OCI-M2 (cell line): ENCODE measurements at regions not wholly inside any gene's neighbourhood (a gene's known extent, or its start where the extent isn't known, plus 50 kb on each side); places are given as distances from the start of the nearest gene placed in this dataset.
"Not testable (repeated sequence)": the region's sequence is repeated elsewhere in the genome, so short reads cannot be mapped to it uniquely, and the experiment has no call there.

Source experiments
- DNase-seq: peaks from one replicate; lab custom pipeline; 2025; ENCODE audit not compliant: unreplicated experiment; lab: John Stamatoyannopoulos, UW

- no peak for DNase-seq
Observed at GRCh38 chr7:83749495-83749894, 100.6 kb upstream of the SEMA3E start.

DNA sequence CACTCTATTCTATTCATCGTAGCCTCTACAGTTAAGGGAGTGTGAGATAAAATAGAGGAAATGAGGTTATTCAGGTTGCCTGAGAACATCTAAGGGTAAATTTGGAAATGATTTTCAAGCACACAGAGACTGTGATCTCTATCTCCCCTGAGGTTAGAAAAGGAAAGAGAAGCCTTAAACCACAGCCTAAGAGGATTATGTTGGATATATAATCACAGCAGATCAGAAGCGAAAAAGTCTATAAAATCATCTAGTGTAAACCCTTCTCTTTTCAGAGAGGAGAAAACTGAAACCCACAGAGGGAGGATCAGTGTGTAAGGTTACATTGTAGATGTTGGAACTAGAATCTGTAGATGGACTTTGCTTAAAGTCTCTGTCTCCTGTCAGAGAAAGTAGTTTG is 90.6 kb upstream of the SEMA3E start:
- no peak for DNase-seq

DNA sequence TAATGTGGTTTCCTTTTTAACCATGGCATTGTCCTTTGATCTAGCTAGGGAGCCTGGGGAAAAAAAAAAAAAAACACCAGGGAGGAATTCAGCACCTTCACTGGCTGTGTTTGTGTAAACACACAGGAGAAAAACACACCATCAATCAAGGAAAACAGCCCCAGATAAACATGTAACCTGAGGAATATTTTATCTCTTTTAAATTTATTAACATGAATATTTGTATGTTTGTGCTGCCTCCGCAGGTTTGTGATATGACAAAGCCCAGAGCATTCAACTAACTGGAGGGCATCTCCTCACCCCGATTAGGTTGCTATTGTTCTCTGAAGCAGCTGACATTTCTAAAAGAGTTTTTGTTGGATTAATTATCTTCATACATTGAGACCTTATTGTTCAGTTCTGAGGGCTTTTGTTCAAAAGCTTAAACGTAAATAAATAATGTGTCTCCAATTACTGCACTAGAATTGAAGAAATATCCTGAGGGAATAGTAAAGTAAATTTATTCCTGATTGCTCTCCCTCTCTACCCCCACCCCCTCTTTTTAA is 89.4 kb upstream of the SEMA3E start:
- no peak for DNase-seq

DNA sequence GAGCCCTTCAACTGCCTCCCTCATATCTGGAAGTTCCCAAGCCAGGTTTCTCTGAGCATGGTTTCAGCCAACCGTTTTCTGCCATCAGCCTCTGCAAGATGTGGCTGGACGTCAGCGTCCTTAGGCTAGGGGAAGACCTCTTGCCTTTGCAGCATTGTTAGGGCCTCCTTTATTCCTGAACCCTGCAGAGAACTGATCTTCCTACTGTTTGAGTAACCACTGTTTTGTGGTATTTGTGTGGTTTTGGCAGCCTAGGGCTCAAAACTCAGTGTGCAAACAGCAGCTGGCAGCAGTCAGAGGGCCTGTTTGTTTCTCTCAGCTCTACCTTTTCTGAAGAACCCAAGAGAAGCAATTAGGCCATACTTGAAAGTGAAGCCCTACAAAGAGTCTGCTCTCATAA is 83.4 kb upstream of the SEMA3E start:
- no peak for DNase-seq

DNA sequence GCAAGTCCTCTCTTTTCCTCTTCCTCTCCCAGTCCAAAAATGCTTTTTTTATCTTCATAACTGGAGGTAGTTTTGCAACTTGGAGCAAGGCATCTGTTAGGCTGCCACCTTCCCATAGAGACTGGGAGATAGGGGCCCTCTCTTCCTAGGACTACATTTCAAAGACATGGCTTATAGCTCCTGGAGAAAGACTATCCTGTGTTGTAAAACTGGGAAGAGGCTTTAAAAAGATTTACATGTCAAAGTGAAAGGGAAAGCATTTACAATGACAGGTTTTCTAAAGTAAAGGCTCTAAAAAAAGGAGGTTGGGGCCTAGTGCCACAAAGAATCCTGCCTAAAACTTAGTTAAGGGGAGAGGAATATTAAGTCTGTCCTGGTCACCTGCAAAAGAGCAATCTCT is 82.2 kb upstream of the SEMA3E start:
- DNase-seq: no peak

- DNase-seq: not testable (repeated sequence)
Observed at GRCh38 chr7:83716923-83717322, 68.0 kb upstream of the SEMA3E start.

GRCh38 chr7:83708531-83708930 is 59.6 kb upstream of the SEMA3E start:
- DNase-seq: no peak

DNA sequence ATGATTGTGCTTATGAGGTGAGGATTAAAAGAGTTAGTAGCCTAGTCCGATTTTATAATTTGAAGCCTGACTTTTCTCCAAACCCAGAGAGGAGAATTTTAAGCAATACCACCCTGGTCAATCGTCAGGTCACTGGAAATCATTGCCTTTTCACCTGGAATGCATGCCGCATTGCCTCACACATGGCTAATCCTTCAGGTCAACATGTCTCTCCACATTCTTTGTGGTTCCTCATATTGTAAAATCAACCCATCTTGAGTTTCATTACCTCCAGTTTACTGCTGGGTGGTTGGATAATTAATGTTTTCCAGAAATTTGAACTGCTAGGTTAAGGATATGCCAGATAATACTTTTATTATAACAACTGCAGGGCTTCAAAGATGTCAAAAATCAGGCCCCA is 55.6 kb upstream of the SEMA3E start:
- no peak for DNase-seq

DNA sequence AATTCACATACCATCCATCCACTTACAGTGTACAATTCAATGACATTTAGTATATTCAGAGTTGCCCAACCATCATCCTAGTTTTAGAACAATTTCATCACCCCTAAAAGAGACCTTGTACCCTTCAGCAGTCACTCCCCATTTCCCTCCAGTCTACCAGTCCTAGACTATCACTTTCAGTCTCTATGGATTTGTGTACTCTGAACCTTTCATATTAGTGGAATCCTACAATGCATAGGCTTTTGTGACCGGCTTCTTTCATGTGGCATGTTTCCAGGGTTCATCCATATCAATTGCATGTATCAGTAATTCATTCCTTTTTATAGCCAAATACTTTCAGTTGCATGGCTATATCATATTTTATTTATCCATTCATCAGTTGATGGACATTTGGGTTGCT is 53.5 kb upstream of the SEMA3E start:
- no peak for DNase-seq

DNA sequence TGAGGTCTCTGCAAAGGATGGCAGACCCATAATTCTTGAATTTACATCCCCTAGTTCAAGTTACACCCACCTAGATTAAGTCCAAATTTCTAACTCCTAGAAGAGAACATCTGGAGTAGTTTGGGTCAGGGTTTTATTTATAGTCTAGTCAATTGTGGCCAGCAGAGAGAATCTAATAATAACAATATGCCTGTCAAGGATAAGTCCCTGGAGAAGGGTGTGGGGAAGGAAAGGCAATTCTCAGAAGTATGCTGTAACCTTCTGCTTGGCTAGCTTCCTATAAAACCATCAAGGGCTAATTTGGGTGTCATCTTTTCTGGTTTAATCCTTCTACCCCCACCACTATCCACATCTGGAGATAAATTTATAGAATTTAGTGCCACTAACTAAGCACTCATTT is 52.8 kb upstream of the SEMA3E start:
- no peak for DNase-seq
